HG03460 (cell line): ENCODE measurements at regions not wholly inside any gene's neighbourhood (a gene's known extent, or its start where the extent isn't known, plus 50 kb on each side); places are given as distances from the start of the nearest gene placed in this dataset.
"Not testable (repeated sequence)": the region's sequence is repeated elsewhere in the genome, so short reads cannot be mapped to it uniquely, and the experiment has no call there.

Source experiments
- ATAC-seq: cut with Tn5 transposase; IDR thresholded peaks from one replicate; pipeline ENCODE4 v1.9.1; 2021; ENCODE audit not compliant: unreplicated experiment

DNA sequence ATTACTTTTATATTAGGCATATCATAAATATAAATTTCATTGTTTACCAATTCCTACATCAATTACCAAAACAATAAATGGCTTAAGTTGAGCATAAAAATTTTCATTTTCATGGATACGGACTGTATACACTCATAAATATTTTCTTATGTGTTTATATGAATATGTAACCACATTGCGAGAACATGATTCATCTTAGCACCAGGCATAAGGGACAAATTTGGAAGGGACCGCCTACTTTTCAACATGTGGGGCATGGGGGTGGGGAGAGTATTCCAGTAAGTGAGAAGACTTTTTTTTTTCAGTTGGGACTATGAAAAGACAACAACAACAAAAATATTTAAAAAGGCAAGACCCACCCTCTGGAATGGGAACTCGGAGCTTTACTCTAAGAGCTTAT lies 296.1 kb downstream of the RAB38 start:
- no peak for ATAC-seq

DNA sequence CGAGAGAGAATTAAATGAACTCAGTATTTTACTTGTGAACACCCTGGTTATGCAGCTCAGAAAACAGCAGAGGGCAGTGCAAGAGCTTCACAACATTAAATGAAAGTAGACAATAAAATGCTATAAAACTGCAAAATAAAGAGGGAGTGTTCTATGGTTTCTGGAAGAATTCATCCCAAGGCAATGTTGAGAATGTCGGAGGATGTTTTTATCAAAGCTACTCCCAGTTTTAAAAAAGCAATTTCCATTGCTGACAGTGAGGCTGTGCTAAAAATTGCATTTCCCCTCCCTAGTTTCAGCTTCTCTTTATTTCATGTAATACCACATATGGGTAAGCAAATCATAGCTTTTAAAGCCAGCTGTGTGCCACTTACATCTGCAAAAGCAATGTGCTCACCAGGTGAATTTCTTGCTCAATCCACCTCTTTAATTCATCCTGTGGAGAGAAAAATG lies 296.8 kb downstream of the RAB38 start:
- no peak for ATAC-seq

DNA sequence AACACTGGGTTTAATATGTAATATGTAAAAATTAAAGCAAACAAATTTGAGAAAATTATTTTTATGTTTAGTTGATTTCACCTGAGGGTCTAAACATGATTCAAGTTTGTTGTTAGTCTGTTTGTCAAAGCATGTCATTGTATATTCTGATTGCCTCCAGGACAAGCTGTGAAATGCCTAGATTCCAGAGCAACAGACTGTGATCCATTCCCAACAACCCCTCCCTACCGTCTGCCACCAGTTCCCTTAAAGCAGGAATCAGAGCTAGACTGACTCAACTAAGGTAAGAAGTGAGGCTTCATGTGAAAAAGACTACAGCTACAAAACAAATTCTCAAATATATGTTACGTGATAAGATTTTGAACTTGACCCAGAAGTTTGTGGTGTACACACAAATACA lies 304.2 kb downstream of the RAB38 start:
- ATAC-seq = no peak

DNA sequence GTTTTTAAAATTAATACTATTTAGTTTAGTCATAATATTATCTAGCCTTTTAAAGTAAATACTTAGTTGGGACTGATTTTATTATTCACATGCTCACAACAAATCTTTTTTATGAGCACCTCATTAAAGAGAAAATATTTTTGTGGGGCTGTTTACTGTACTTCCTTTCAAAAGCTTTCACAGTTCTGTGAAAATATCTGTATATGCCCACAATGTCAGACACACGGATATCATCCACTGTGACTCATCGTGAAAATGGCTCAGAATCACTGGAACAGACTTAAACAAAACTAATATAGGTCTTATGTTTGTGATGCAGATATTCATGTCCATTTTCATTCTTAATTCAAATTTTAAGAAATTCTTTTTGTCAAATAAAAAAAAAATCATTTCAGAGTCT lies 305.2 kb downstream of the RAB38 start:
- ATAC-seq = no peak

DNA sequence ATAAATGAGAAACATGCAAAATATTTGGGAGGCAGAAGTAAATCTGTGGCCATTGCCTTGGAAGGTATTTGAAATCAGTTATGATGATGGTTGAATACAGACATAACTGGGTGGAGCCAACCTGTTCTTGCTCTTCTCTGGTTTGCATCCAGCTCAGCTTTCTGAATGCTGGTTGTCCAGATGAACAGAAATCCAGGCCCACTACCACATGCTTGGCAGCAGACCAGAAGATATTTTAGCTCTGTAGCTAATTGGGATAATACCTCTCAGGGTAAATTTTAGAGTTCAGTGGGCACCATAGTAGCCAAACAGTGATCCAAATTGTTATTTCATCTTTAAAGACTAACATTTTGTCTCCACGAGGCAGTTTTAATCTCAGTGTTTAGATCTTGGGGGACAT lies 308.3 kb downstream of the RAB38 start:
- no peak for ATAC-seq

DNA sequence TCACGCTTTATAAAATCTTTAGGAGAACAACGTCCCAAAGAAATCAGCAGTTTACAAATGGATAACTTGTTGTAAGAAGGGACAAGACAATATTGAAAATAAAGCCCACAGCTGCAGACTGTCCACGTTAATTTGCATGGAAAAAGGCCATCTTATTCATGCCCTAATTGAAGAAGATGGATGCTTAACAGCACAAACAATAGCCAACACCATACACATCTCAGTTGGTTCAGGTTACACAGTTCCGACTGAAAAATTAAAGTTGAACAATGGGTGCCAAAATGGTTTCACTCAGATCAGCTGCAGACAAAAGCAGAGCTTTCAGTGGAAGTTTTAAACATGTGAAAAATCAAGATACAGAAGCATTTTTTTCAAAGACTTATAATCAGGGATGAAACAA lies 314.2 kb downstream of the RAB38 start:
- ATAC-seq = no peak

DNA sequence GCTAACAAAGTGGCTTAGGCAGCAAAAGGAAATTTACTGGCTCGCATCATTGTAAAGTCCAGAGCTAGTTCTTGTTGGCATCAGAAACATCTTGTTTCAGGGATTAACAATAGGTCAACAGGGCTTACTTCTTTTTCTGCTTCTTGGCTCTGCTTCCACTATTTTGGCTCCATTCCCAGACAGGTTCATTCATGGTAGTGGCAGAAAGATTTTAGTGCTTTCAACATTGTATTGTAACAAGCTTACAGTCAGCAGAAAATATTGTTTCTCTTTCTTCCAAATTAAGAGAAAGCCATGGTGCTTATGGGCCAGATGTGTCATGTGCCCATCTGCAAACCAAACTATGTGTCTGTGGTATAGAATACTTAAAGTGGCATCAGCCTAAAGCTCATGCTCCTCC lies 315.6 kb downstream of the RAB38 start:
- ATAC-seq = no peak

DNA sequence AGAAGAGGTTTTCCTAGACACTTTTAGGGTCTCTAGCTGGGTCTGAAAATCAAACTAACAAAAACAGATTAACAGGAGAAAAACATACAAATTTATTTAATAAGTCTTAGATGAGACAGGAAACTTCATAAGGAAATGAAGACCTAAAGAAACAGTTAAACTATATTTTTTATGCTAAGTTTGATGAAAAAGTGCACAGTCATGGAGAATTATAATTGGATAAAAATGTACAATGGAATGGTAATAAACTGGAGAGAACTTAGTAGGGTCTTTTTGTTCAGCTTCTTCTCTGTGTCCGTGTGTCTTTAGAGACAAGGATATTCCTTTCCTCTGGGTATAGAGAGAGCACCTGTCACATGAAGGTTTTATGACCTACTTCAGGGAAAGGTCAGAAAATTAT lies 323.4 kb downstream of the RAB38 start:
- no peak for ATAC-seq

DNA sequence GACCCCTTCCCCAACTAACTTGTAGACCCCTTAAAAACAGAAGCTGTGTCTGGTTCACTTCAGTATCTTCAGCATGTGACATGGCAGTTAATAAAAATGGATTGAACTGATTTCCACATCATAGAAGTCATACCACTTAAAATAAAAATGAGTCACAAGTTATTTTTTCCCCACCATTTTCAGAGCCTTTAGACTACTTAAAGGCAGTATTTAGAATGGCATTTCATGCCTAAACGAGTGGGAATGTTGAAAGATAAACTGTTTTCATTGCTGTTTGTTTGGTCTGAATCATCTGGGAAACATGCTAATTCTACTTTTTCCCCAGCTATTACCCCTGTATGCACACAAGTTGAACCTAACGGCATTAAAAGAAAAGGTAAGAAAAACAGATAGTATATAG lies 324.0 kb downstream of the RAB38 start:
- no peak for ATAC-seq

DNA sequence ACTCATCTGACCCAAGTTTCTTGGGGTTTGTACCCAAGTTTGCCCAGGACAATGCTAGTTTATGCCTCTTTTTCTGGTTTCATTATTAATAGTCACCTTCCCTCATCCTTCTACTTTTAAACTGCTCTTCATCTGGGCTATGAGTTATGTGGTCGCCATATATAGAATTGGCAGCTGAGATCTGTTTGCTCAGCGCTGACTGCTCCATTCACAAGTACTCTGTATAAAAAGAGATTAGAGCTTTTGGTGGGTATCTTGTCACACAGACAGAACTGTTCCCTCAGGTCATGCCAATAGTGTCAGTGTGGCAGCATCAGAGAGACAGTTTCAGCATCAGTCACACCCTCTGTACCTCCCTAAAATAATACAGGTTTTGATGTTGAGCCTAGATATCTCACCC lies 326.0 kb downstream of the RAB38 start:
- no peak for ATAC-seq

DNA sequence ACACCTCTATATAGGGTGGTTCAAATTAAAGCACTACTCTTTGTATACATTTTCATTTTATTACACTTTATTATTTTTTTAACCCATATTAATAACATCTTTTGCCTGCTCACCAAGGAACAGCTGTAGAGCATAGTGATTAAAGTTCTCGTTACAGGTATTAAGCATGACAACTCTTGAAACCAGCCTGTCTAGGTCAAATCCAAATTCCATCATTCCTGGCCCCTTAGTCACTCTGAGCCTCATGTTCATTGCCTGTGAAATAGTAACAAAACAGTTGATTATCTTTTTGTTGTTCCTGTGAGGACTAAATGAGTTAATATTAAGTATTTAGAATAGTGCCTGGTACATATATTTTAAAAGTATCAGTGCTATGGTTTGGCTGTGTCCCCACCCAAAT lies 334.5 kb downstream of the RAB38 start:
- ATAC-seq = no peak

DNA sequence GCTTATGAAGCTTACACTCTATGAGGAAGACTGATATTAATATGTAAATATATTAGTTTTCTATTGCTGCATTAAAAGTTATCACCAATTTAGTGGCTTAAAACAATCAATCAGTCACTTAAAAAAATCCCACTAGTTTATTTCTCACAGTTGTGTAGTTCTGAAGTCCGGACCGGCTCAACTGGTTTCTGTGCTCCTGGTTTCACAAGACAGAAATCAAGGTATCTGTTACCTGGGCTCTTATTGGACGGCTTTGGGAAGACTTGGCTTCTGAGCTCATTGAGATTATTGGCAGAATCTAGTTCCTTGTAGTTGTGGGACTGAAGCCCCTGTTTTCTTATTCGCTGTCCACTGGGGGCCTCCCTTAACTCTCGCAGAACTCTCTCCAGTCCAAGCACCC lies 343.0 kb downstream of the RAB38 start:
- ATAC-seq = no peak

DNA sequence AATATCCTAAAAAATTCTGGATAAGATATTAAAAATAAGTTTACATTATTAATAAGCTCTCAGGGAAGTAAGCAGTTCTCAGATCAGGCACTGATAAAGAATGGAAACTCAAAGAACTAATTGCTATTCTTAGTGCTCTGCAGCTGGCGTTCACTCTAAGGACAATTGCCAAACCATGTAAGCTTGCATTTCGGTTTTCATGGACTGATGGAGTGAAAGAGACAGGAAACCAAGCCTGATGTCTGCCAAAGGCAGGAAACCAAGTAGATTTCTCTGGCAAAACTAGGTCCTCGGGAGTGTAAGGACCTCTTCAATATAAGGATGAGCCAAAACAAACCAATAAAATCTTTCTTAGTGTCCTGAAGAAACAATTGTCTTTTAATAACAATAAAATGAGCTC lies 355.2 kb downstream of the RAB38 start:
- ATAC-seq = no peak

DNA sequence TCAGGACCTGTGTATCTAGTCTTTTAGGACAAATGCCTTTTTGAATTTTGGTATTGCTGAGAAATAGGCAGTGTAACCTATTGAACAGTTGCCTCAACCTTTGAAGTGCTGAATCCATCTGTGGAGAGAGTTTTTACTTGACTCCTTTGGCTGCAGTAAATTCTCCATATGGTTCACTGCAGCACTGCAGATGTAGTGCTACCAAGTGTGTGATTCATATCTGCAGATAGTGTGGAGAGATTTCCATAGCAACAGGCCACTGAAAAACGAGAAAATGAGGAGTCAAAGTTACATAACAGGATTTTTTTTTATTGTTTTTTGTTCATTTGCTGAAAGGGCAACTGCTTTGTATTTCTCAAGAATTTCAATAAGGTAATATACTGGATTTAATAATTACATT lies 356.1 kb downstream of the RAB38 start:
- ATAC-seq = no peak

DNA sequence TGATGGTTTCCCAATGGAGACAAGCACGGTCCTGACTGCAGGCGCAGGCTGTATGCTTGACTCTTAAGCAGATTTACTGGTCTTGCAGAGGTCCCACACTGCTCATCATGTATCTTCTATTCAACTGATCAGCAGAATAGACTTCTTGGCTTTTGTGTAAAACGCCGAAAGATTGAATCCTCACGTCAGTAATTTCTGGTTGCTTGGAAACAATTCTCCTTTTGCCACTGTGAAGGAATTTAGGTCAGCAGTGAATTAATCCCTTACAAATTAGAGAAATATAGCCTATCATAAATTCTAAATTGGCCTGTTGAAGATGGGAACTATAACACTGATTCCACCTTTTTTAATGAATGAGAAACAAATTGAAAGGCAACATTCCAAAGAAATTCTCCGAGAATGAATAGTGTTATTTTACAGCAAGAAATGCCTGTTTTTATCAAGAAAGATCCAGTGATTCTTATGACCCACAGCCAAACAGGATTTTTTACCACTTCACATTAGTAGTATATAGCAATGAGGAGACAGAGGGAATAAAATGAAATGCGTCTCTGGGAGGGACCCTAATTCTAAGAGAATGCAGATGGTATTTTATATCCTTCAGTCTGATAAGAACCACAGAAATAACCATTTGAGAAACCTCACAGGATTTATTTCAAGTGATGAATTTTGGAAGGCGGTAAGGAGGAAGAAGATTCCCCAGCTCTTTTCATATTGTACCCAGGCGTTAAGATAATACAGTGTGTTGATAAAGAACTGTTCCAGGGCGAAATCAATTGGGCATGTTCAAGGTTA lies 362.5 kb downstream of the RAB38 start:
- no peak for ATAC-seq

DNA sequence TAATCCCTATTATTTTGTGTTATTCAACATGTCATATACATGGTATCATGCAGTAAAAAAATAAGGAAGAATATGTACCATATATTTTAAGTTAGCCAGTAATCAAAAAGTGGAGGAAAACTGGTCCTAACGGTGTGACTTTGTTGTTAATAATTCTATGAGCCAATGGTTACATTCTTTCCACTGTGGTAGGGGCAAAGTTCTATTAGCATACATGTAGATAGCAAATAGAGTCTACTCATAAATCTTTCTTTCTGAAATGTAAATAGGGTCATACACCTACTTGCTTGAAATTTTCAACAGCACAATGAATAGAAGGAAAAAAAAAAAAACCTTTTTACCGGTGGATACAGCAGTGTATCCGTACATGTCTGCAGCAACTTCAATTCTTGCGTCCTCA lies 364.8 kb downstream of the RAB38 start:
- ATAC-seq = no peak

DNA sequence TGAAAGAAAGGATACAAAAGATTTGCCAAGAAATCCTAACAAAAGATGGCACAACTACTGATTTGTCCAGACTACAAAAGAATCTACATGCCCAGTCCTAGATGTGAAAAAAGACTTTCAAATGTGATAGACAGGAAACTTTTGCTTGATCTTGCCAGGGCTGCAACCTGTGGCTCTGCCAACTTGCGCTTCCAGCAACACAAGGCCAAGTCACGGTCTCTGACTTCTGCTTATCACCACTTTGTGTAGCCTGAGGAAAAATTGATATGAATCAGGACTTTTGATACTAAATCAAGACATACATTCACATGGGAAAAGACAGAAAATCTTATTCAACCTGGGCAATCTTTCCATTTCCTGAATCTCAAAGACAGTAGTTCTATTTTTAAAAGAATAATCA lies 366.0 kb downstream of the RAB38 start:
- ATAC-seq = no peak

DNA sequence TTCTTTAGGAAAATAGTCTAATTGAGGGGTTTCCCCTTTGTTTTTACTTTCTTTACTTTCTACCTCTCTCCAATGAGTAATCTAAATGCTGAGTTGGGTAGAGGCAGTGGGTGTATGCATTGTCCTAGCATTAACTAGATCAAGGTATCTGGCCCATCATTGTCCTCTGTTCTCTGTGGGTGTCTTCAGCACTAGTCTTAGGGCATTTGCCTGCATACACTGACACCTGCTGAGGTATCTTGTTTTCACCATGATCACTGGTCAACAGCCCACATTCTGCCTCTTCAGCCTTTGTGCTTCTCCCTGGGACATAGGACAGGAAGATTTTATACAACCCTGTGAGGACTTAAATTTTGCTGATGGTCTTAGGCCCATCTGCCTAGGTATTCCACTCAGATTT lies 371.1 kb downstream of the RAB38 start:
- no peak for ATAC-seq

DNA sequence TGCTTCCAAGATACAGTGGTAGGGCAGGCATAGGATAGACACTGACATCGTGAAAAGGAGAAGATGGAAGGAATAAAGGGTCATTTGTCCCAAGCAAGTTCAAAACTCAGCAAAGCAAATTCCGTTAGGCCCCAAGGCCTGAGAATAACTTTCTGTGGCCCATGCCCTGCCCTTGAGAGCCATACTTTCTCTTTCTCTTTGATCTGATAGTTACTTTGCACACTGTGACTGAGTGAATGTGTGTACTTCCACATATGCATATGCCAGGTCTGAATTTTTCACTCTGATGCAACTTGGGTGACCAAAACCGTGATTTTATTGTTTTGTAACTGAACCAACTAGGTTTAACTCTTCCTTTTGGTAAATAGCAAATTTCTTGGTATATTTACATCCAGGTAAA lies 371.5 kb downstream of the RAB38 start:
- ATAC-seq = no peak

DNA sequence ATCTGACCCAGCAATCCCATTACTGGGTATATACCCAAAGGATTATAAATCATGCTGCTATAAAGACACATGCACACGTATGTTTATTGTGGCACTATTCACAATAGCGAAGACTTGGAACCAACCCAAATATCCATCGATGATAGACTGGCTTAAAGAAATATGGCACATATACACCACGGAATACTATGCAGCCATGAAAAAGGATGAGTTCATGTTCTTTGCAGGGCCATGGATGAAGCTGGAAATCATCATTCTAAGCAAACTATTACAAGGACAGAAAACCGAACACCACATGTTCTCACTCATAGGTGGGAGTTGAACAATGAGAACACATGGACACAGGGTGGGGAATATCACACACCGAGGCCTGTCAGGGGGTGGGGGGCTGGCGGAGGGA lies 390.4 kb downstream of the RAB38 start:
- ATAC-seq = not testable (repeated sequence)

DNA sequence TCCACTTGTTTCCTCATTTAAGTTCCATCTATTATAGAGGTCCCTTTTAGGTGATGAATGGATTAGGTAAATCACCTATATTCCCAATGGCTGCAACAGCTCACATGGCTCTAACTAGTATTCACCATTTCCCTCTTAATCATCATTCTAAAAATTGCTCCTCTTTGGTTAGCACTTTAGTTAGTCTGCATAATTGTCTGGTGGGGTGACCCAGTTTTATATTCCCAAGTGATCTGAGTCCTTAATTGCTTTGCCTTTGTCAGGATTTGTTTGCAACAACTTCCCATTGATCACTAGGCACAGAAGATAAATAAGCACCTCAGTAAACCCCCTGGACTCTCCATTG lies 395.2 kb downstream of the RAB38 start:
- no peak for ATAC-seq

DNA sequence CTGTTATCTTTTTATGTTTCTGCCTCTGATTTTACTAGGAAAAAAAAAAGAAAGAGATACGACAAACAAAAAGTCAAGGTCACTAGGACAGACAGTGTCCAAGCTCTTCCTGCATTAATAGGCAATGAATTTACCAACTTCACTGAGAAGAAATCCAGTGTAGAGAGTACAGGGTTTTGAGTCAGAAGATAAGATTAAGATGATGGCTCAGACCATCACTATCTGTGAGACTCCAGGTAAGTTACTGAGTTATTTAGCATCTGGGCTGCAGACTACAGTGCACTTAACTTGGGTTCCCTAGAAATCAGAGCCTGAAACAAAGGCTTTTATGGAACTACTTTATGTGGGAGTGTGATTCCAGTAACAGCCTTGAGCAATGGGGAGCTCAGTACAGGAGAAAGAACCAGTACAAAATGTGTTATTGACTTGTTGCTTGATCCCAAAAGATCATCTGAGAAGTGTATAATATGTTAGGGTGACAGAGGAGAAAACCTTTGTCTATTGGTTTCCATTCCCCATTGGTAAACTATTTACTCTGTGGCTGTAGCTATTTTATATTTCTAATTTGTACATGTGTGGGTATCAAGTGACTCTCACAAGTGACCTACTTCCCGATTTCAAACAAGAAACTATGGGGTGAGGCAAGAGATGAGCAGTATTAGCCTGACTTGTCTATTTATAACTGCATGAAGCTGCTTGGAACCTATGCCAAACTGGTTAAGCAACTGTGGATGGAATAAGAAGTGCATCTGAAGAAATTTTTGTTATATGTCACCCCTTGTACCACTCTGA lies 395.8 kb downstream of the RAB38 start:
- no peak for ATAC-seq

DNA sequence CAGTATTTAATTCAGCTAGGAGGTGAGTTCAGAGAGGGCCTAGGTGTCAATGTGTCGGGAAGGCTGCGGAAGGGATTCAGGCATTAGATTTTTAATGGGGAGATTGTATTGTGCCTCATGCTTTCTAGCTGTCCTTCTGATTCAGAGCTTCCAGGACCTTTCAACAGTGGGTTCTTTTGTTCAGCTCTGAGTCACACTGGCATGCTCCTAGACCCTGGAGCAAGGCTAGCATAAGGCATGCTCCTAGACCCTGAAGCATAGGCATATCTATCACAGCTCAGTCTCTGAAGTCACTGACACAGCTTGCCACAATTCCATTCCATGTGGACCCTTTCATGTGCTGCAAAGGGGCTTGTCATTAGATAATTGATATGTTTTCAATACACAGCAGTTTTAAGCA lies 396.9 kb downstream of the RAB38 start:
- no peak for ATAC-seq
